Stimulated activated naive CD8-positive, alpha-beta T cell treated with anti-CD3 and anti-CD28 coated beads, Interleukin-15, amount 100 ng/mL, for 72 hours (primary cell): ENCODE measurements at regions not wholly inside any gene's neighbourhood (a gene's known extent, or its start where the extent isn't known, plus 50 kb on each side); places are given as distances from the start of the nearest gene placed in this dataset.
"Not testable (repeated sequence)": the region's sequence is repeated elsewhere in the genome, so short reads cannot be mapped to it uniquely, and the experiment has no call there.

Source experiments
- ATAC-seq: fragments of 150-1000 bp; cut with Tn5 transposase; 2 replicates; pipeline ENCODE4 v1.10.0; 2021; ENCODE audit warnings: mild to moderate bottlenecking, moderate library complexity
- DNase-seq, 2 donors: peaks; one replicate each; pipeline ENCODE4 v3.0.0; 2021 to 2022
- H3K27ac Mint-ChIP-seq, 2 donors: one replicate each; pipeline ENCODE4 v1.8.0; 2022; ENCODE audit warnings: mild to moderate bottlenecking in 2 of 2, mixed read lengths in 2 of 2, moderate library complexity in 2 of 2
- H3K27me3 Mint-ChIP-seq: one replicate; pipeline ENCODE4 v1.8.0; 2022; ENCODE audit warnings: mixed read lengths
- H3K4me1 Mint-ChIP-seq: one replicate; pipeline ENCODE4 v1.8.0; 2022; ENCODE audit warnings: mild to moderate bottlenecking, mixed read lengths
- H3K4me3 Mint-ChIP-seq, 2 donors: one replicate each; pipeline ENCODE4 v1.8.0; 2022; ENCODE audit warnings: mild to moderate bottlenecking in 2 of 2, mixed read lengths in 2 of 2, moderate library complexity in 1 of 2
- H3K9me3 Mint-ChIP-seq, 2 donors: one replicate each; pipeline ENCODE4 v1.8.0; 2022; ENCODE audit warnings: mixed read lengths in 2 of 2

GRCh38 chr1:182257369-182258063 is 134.1 kb downstream of the GLUL start:
- H3K27ac Mint-ChIP-seq: no peak overlapping the region
- ATAC-seq: no peak
- no peaks in the 10 kb centered on the region for H3K27me3 Mint-ChIP-seq

GRCh38 chr1:182256931-182257330 is 134.7 kb downstream of the GLUL start:
- H3K4me1 Mint-ChIP-seq: peaks cover 23% of the 10 kb centered on the region
- no peaks in the 10 kb centered on the region for H3K27me3 Mint-ChIP-seq
- DNase-seq (no peak), ATAC-seq (no peak)
- H3K9me3 Mint-ChIP-seq: peaks cover 0 to 4% of the 10 kb centered on the region in 2 donors
- no peak overlapping the region for H3K27ac Mint-ChIP-seq
- no peak overlapping the region for H3K4me3 Mint-ChIP-seq

More at GRCh38 chr1:182257369-182258063, 134.1 kb downstream of the GLUL start:
- Mint-ChIP-seq H3K4me1 (peaks cover 29% of the 10 kb centered on the region), H3K4me3 (no peak overlapping the region), H3K9me3 (peaks cover 0 to 3% of the 10 kb centered on the region in 2 donors)
- no peak for DNase-seq

- no peak for ATAC-seq
- DNase-seq: no peak
- no peak overlapping the region for H3K4me3 Mint-ChIP-seq
- H3K9me3 Mint-ChIP-seq: peaks cover 0 to 4% of the 10 kb centered on the region in 2 donors
- H3K27ac Mint-ChIP-seq: no peak overlapping the region
- no peaks in the 10 kb centered on the region for H3K27me3 Mint-ChIP-seq
- peaks cover 16% of the 10 kb centered on the region for H3K4me1 Mint-ChIP-seq
Observed at GRCh38 chr1:182255494-182255893, 136.1 kb downstream of the GLUL start.

- DNase-seq: no peak
Observed at GRCh38 chr1:182253319-182253860, 138.2 kb downstream of the GLUL start.

GRCh38 chr1:182251561-182251960 is 140.0 kb downstream of the GLUL start:
- Mint-ChIP-seq H3K4me1 (peaks cover 9% of the 10 kb centered on the region), H3K27ac (no peak overlapping the region), H3K27me3 (no peaks in the 10 kb centered on the region), H3K4me3 (no peak overlapping the region), H3K9me3 (peaks cover 0 to 4% of the 10 kb centered on the region in 2 donors)
- no peak for DNase-seq
- no peak for ATAC-seq

More at GRCh38 chr1:182253319-182253860, 138.2 kb downstream of the GLUL start:
- Mint-ChIP-seq H3K27me3 (no peaks in the 10 kb centered on the region), H3K27ac (no peak overlapping the region), H3K4me3 (no peak overlapping the region), H3K4me1 (peaks cover 9% of the 10 kb centered on the region), H3K9me3 (peaks cover 0 to 4% of the 10 kb centered on the region in 2 donors)
- ATAC-seq: no peak

GRCh38 chr1:182249201-182249676 is 142.4 kb downstream of the GLUL start:
- Mint-ChIP-seq H3K4me3 (peak overlapping the region in 1 of 2 donors; percentile 20), H3K27ac (peak overlapping the region in 1 of 2 donors; percentile 35), H3K9me3 (peaks cover 0 to 8% of the 10 kb centered on the region in 2 donors), H3K4me1 (peaks cover 9% of the 10 kb centered on the region), H3K27me3 (no peaks in the 10 kb centered on the region)
- DNase-seq (peak in 1 of 2 donors; percentile 45), ATAC-seq (peak; percentile 92)

- Mint-ChIP-seq H3K9me3 (peaks cover 0 to 8% of the 10 kb centered on the region in 2 donors), H3K4me3 (peak overlapping the region in 1 of 2 donors; percentile 0), H3K27ac (no peak overlapping the region), H3K4me1 (peaks cover 9% of the 10 kb centered on the region), H3K27me3 (no peaks in the 10 kb centered on the region)
- ATAC-seq (peak; percentile 70), DNase-seq (peak in 1 of 2 donors; percentile 64)
Observed at GRCh38 chr1:182248721-182249120, 142.9 kb downstream of the GLUL start.

- not testable (repeated sequence) for DNase-seq, H3K4me3 Mint-ChIP-seq, ATAC-seq, H3K9me3 Mint-ChIP-seq, H3K27me3 Mint-ChIP-seq, H3K4me1 Mint-ChIP-seq
- H3K27ac Mint-ChIP-seq: peak overlapping the region in 1 of 2 donors; percentile 70
Observed at GRCh38 chr1:182247813-182248212, 143.8 kb downstream of the GLUL start.

- Mint-ChIP-seq H3K4me3 (no peak overlapping the region), H3K4me1 (peaks cover 9% of the 10 kb centered on the region), H3K9me3 (peaks cover 0 to 4% of the 10 kb centered on the region in 2 donors), H3K27ac (no peak overlapping the region), H3K27me3 (no peaks in the 10 kb centered on the region)
- ATAC-seq (no peak), DNase-seq (no peak)
Observed at GRCh38 chr1:182246783-182247182, 144.8 kb downstream of the GLUL start.

- Mint-ChIP-seq H3K27ac (no peak overlapping the region), H3K27me3 (no peaks in the 10 kb centered on the region), H3K4me1 (peaks cover 9% of the 10 kb centered on the region), H3K9me3 (peaks cover 0 to 4% of the 10 kb centered on the region in 2 donors), H3K4me3 (no peak overlapping the region)
- no peak for DNase-seq
- ATAC-seq: no peak
Observed at GRCh38 chr1:182245040-182245439, 146.6 kb downstream of the GLUL start.

GRCh38 chr1:182244451-182244850 is 147.1 kb downstream of the GLUL start:
- Mint-ChIP-seq H3K27me3 (no peaks in the 10 kb centered on the region), H3K9me3 (peaks cover 0 to 4% of the 10 kb centered on the region in 2 donors), H3K4me3 (no peak overlapping the region), H3K27ac (no peak overlapping the region), H3K4me1 (peaks cover 9% of the 10 kb centered on the region)
- no peak for DNase-seq
- no peak for ATAC-seq

- Mint-ChIP-seq H3K4me1 (no peaks in the 10 kb centered on the region), H3K9me3 (peaks cover 0 to 4% of the 10 kb centered on the region in 2 donors), H3K27me3 (no peaks in the 10 kb centered on the region), H3K27ac (no peak overlapping the region), H3K4me3 (no peak overlapping the region)
- ATAC-seq: no peak
- DNase-seq: no peak
Observed at GRCh38 chr1:182242641-182243040, 148.9 kb downstream of the GLUL start.

- H3K9me3 Mint-ChIP-seq: peaks cover 0 to 4% of the 10 kb centered on the region in 2 donors
- no peak for ATAC-seq
- DNase-seq: no peak
- H3K4me1 Mint-ChIP-seq: peaks cover 9% of the 10 kb centered on the region
- H3K27me3 Mint-ChIP-seq: no peaks in the 10 kb centered on the region
- no peak overlapping the region for H3K27ac Mint-ChIP-seq
- H3K4me3 Mint-ChIP-seq: no peak overlapping the region
Observed at GRCh38 chr1:182240085-182240484, 151.5 kb downstream of the GLUL start.

GRCh38 chr1:182238421-182238820 is 153.2 kb downstream of the GLUL start:
- ATAC-seq: no peak
- Mint-ChIP-seq H3K4me3 (no peak overlapping the region), H3K9me3 (no peaks in the 10 kb centered on the region), H3K4me1 (peaks cover 9% of the 10 kb centered on the region), H3K27ac (no peak overlapping the region), H3K27me3 (no peaks in the 10 kb centered on the region)
- DNase-seq: no peak

GRCh38 chr1:182237329-182237728 is 154.3 kb downstream of the GLUL start:
- Mint-ChIP-seq H3K4me1 (peaks cover 9% of the 10 kb centered on the region), H3K27me3 (no peaks in the 10 kb centered on the region), H3K27ac (no peak overlapping the region), H3K9me3 (no peaks in the 10 kb centered on the region), H3K4me3 (no peak overlapping the region)
- DNase-seq (no peak), ATAC-seq (no peak)

- H3K27ac Mint-ChIP-seq: no peak overlapping the region
Observed at GRCh38 chr1:182236651-182237077, 154.9 kb downstream of the GLUL start.

More at GRCh38 chr1:182236651-182237077, 154.9 kb downstream of the GLUL start:
- Mint-ChIP-seq H3K9me3 (no peaks in the 10 kb centered on the region), H3K27me3 (no peaks in the 10 kb centered on the region), H3K4me3 (no peak overlapping the region), H3K4me1 (peaks cover 9% of the 10 kb centered on the region)
- ATAC-seq (no peak), DNase-seq (no peak)
